Activated CD8-positive, alpha-beta memory T cell treated with anti-CD3 and anti-CD28 coated beads for 36 hours (primary cell): ENCODE measurements at regions not wholly inside any gene's neighbourhood (a gene's known extent, or its start where the extent isn't known, plus 50 kb on each side); places are given as distances from the start of the nearest gene placed in this dataset.

Experiments
- CTCF ChIA-PET: fragments of 350-600 bp; sonication (Branson Sonifier 250); formaldehyde crosslinking; loops from one replicate; lab custom pipeline; 2021; ENCODE audit warnings: antibody characterized with exemption; lab: Charles Lee
- POLR2A ChIA-PET: fragments of 350-600 bp; sonication (Branson Sonifier 250); formaldehyde crosslinking; loops from one replicate; lab custom pipeline; 2021; ENCODE audit warnings: antibody characterized with exemption; lab: Charles Lee

GRCh38 chr4:19683426-19683825, 568.3 kb upstream of the SLIT2 start:
- ChIA-PET CTCF (no interaction called here), POLR2A (no interaction called here)

DNA sequence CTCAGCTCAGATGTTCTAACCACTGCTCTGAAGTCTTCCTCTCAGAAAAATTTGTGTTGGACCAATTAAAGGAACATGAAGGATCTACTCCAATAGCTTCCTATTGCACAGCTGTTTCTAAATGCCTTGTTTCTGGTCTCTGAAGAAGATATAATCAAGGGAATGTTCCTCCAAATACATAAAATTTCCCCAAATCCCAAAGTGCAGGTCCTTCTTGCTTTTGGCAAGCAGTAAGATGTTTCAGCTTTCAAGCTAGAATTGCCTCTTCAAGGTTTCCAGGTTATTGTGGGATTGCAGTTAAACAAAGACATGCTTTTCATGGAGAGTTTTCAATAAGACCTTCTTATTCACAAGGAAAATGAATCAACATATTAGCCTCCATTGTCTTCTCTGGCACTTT, 574.5 kb upstream of the SLIT2 start:
- POLR2A ChIA-PET = no interaction called here
- CTCF ChIA-PET = no interaction called here

GRCh38 chr4:19675172-19675811, 576.4 kb upstream of the SLIT2 start:
- ChIA-PET POLR2A (no interaction called here), CTCF (no interaction called here)

DNA sequence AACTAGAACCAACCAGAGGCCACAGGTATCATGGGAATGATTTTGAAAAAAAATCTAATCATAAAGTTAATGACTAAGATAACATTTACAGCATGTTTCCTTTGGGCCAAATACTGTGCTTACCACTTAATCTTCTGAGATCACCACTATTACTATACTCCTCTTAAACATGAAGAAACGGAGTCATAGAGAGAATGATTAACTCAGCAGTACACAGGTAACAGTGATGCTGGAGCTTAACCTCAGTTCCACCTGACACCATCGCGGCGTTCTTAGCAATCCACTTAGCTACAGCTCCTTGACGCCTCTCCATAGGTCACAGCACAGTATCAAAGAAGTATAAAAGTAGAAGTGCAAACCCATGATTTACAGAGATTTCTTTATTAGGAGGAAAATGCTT, 592.6 kb upstream of the SLIT2 start:
- POLR2A ChIA-PET = no interaction called here

GRCh38 chr4:19657856-19658255, 593.8 kb upstream of the SLIT2 start:
- ChIA-PET CTCF (no interaction called here), POLR2A (no interaction called here)

More for the DNA sequence above, 592.6 kb upstream of the SLIT2 start:
- CTCF ChIA-PET = no interaction called here

GRCh38 chr4:19655666-19656065, 596.0 kb upstream of the SLIT2 start:
- ChIA-PET CTCF (no interaction called here), POLR2A (no interaction called here)

DNA sequence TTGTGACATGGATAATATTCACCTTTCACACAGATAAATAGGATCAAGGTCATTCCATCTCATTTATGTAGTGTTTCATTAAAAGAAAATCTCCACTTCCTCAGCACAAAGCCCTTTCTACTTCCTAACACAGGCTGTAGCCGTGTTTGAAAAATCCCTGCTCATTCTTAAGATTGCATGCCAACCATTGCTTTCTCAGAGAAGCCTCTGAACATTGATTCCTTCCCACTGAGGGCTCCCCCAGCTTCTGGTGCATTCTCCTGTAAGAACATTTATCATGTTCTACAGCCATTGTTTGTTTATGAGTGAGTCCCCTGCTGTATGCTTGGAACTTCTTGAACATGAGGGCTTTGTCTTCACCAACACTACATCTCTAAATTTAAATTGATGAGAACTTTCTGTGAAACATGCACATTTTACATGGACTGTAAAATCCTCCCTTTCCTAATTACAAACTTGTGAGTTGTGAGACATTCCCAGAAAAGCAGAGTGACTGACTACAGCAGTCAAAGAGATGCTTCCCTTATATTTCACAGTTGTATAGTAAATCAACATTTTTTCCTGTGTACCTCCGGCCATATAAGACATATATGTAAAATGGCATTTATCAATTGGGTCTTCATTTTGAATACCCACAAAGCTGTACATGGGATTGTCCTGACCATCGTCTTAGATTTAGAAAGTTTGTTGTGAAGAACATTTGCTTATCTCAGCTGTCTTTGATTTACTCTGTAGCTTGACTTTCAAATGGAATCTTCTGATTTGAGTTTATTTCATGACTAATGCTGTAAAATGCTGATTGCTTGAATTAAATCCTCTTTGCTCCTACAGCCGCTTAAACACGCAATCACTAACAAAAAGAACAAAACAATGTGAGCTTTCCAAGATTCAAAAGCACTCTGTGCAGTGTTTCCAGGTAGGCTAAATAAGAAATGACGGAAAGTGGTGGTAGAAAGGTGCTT, 600.5 kb upstream of the SLIT2 start:
- POLR2A ChIA-PET = no interaction called here
- CTCF ChIA-PET = no interaction called here

DNA sequence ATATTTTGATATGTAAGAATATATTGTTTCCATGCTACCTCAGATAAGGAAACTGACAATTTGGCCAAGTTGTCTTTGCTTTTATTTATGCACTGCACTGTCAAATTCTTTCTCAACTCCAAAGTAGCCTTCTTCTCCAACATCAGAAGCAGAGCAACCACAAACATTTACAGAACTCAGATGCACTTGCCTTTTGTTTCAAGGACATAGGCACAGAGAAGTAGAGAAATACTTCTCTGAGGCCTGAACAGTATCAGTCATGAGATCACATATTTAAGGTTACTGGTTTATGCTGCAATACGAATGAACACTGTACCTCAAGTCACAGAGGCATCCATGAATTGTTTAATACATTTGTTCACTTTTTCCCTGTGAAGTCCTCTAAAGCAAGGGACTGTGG, 606.1 kb upstream of the SLIT2 start:
- CTCF ChIA-PET = no interaction called here
- POLR2A ChIA-PET = no interaction called here

GRCh38 chr4:19636451-19636850, 615.3 kb upstream of the SLIT2 start:
- ChIA-PET CTCF (no interaction called here), POLR2A (no interaction called here)

DNA sequence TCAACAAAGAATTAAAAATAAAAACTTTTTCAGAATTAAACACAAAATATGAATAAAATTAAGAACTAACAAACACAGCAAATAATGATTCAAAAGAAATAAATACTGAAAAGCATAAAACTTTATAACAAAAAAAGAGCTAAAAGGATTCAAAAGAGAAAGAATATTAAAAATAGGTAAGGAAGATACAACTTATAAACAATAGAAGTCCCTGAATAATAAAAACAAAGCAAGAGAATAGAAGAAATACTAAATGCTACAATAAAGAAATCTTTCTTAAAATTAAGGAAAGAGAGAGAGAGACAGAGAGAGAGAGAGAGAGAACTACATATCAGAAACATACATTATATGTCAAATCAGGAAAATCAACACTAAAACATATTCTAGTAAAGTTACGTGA, 619.9 kb upstream of the SLIT2 start:
- ChIA-PET POLR2A (no interaction called here), CTCF (no interaction called here)

DNA sequence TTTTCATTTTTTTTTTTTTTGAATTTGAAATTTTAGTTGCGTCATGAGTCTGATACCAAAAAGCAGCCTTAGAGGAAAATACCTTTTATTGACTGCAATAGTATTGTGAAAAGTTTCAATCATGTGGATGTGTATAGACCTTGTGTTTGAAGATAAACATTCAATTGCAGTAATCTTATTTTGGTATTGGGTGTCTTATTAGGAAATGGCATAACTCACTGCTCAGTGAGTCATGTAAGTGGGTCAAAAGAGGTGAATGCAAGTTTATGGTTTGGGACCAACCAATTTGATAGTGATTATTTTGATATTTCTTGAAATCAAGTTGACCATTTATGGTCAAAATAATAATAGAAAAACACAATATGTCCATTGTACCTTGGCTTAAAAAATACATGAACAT, 627.8 kb upstream of the SLIT2 start:
- ChIA-PET CTCF (no interaction called here), POLR2A (no interaction called here)

- ChIA-PET CTCF (no interaction called here), POLR2A (no interaction called here)
These were observed 636.5 kb upstream of the SLIT2 start for GRCh38 chr4:19615086-19615689.

DNA sequence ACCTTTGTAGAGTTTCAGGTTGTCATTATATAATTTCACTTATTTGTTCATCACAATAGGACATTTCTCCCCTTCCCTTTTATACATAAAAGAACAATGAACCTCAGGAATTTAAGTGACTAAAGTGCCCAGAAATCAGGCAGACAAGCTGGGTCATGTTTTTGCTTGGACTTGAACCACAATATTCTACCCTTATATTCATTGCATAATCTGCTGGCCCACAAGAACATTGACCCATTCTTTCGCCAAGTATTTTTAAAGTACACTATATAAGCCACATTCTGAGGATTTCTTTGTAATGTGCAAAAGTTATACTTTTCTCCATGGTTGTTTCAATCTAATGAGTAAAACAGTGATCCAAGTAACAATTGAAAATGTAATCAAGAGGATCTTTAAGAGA, 637.5 kb upstream of the SLIT2 start:
- ChIA-PET CTCF (no interaction called here), POLR2A (no interaction called here)

GRCh38 chr4:19596342-19596741, 655.4 kb upstream of the SLIT2 start:
- ChIA-PET POLR2A (no interaction called here), CTCF (no interaction called here)

DNA sequence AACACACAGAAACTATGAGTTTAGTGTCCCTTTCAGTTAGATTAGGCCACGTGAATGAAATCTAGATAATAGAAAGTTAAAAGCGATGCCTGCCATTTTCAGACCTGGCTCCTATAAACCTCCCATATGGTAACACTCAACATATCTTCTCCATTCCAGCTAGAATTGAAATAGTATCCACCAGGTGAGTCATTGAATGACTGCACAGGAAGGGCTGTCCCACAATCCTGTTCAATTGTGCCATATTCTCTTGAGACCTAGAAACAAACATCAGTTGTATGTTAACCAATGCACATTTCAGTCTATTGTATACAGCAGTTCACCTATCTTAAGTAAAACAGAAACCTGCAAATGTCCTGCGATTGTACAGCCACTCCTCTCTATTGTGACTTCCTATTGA, 659.3 kb upstream of the SLIT2 start:
- ChIA-PET CTCF (no interaction called here), POLR2A (no interaction called here)

DNA sequence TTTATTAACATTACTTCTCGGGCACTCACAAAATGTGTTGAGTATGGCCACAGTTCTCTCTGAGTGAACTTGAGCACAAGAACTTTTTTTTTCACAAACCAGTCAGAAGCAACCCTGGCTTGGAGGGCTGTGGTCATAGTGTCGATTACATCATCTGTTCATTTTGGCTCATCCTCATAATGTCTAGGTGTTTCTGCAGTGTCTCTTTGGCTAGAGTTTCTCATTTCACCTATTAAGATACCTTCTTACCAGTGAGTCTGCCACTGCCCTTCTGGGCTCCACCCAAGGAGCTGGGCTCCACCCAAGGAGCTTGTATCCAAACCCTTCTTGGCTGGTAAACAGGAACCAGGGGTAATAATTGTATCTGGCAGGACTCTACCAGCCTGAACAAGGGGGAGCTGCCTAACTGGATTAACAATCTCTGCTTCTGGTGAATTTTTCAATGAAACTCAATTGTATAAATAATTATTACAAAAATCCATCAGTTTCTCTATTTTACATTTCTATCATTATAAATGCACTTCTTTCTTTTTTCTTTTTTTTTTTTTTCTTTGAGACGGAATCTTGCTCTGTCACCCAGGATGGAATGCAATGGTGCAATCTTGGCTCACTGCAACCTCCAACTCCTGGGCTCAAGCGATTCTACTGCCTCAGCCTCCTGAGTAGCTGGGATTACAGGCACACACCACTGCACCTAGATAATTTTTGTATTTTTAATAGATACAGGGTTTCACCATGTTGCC, 667.7 kb upstream of the SLIT2 start:
- CTCF ChIA-PET = interaction anchor here (0.6 kb wide), 1 partner anchor 65 kb away, joined by 5 read pairs; no protein-coding TSS in a partner anchor
- POLR2A ChIA-PET = no interaction called here

DNA sequence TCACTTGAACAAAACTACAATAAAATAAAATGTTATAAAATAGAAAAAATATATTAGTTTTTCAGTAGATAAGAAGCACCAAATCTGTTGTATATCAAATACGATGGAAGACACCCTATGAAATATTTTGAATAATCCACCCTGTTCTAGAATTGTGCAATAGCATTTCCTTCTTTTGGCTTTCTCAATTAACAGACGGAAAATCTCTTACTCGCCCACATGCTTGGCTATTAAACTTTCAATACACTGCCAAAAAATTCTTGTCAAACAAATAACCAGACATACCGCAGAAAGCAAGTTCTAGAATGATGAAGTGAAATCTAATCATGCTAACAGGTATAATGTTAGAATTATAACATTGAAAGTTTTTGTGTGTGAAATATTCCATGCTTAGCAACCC, 671.6 kb upstream of the SLIT2 start:
- ChIA-PET POLR2A (no interaction called here), CTCF (no interaction called here)

DNA sequence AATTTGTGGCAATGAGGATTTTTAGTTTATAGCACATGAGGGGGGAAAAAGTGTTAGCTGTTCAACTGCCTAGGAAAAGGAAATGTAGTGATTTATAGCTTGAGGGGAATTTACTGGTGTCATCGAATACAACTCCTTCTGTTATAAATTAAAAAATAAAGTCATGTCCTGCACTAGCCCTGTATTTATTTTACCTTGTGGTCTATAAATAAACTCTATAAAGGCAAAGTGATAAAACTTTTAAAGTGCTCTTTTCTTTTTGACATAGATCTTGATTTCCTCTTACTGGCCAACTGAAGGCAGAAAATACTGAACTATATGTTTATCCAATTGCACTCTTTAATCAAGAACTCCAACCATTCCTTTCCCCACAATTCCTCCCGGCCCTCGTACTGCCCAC, 672.1 kb upstream of the SLIT2 start:
- POLR2A ChIA-PET = no interaction called here
- CTCF ChIA-PET = no interaction called here

GRCh38 chr4:19577097-19577496, 674.6 kb upstream of the SLIT2 start:
- ChIA-PET CTCF (no interaction called here), POLR2A (no interaction called here)

DNA sequence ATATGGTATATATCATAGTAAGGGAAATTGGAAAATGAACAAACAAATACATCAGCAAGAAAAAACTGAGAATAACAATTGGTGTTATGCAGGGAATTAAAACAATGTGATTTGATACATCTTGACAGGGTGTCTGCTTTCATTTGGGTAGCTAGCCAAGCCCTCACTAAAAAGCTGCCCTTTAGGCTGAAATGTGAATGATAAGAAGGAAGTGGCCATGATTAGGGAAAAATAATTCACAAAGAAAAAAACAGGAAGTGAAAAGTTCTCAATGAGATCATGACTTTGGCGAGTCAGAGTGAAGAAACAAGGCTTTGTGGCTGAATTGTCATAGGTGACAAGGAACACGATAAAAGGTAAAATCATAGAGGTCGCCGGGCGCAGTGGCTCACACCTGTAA, 675.8 kb upstream of the SLIT2 start:
- CTCF ChIA-PET = no interaction called here
- POLR2A ChIA-PET = no interaction called here
